ENCODE measurements at regions not wholly inside any gene's neighbourhood (a gene's known extent, or its start where the extent isn't known, plus 50 kb on each side); places are given as distances from the start of the nearest gene placed in this dataset.

- Histone ChIP-seq H3K4me2 (ENCODE audit: insufficient read depth in 1 of 2, low read depth in 2 of 2, low read length in 2 of 2) (peak overlapping the region; percentile 93 to 94), H4K91ac (replicated peaks; ENCODE audit: insufficient read length, low read length) (no peak overlapping the region), H3K9ac (replicated peaks in 1 of 4; ENCODE audit: extremely low read depth in 1 of 4, low read depth in 3 of 4, low read length in 3 of 4) (no peak overlapping the region; a peak in 2 of 7 replicates), H2BK5ac (ENCODE audit: low read depth, low read length) (0 out of 2 replicates have a peak overlapping the region, but pooled peaks have one; percentile 31), H3K79me2 (ENCODE audit: control insufficient read depth in 1 of 2, insufficient read depth in 2 of 2, low read length in 2 of 2) (peaks cover 5 to 62% of the 10 kb centered on the region in 2 experiments; a peak in 3 of 4 replicates), H3K56ac (replicated peaks; ENCODE audit: insufficient read length, low read depth, low read length) (no peak overlapping the region), H3K9me3 (ENCODE audit: insufficient read depth in 2 of 2, low read depth in 1 of 2, low read length in 1 of 2) (no peaks in the 10 kb centered on the region), H4K20me1 (replicated peaks in 1 of 2; ENCODE audit: control insufficient read depth in 1 of 2, insufficient read depth in 2 of 2, low read length in 2 of 2) (peaks cover 14 to 17% of the 10 kb centered on the region in 2 experiments), H3K4ac (replicated peaks; ENCODE audit: insufficient read length, low read depth, low read length) (no peak overlapping the region), H2AFZ (ENCODE audit: low read length) (no peak overlapping the region), H3K23me2 (ENCODE audit: low read depth, low read length) (peaks cover 16% of the 10 kb centered on the region), H2BK15ac (ENCODE audit: low read length) (no peak overlapping the region), H3K79me1 (ENCODE audit: low read depth, low read length) (no peaks in the 10 kb centered on the region), H4K8ac (ENCODE audit: extremely low read depth, insufficient read depth, low read length) (no peak overlapping the region), H3K14ac (ENCODE audit: insufficient read length) (no peak overlapping the region), H3K23ac (ENCODE audit: insufficient read length) (no peak overlapping the region), H3K4me1 (replicated peaks in 1 of 4; ENCODE audit: control insufficient read depth in 3 of 4, insufficient read depth in 4 of 4, low read length in 3 of 4) (peaks cover 0 to 18% (median 8%) of the 10 kb centered on the region in 4 experiments; a peak in 3 of 7 replicates), H4K5ac (ENCODE audit: insufficient read length, low read depth, low read length) (peak overlapping the region; percentile 18), H2BK12ac (ENCODE audit: low read depth, low read length) (no peak overlapping the region), H3K27ac (ENCODE audit: low read depth, low read length) (no peak overlapping the region), H3K4me3 (ENCODE audit: extremely low read depth in 1 of 4, insufficient read depth in 2 of 4, low read depth in 3 of 4, low read length in 4 of 4) (peak overlapping the region; percentile 48 to 67 (median 53)), H3K27me3 (replicated peaks in 1 of 4; ENCODE audit: control insufficient read depth in 3 of 4, extremely low read depth in 1 of 4, insufficient read depth in 3 of 4, low read length in 3 of 4) (no peaks in the 10 kb centered on the region), H2AK5ac (ENCODE audit: low read depth, low read length) (no peak overlapping the region), H3K18ac (ENCODE audit: extremely low read depth, low read length) (peak overlapping the region; percentile 41; the same call in 1 of the 2 replicates), H3K36me3 (ENCODE audit: control insufficient read depth in 2 of 4, insufficient read depth in 4 of 4, low read length in 3 of 4) (peaks cover 0 to 76% (median 33%) of the 10 kb centered on the region in 4 experiments; a peak in 7 of 8 replicates), H2BK120ac (replicated peaks; ENCODE audit: low read depth, low read length) (no peak overlapping the region), H2BK20ac (ENCODE audit: low read length) (no peak overlapping the region)
- CTCF ChIA-PET (ENCODE audit: partially characterized antibody): interaction anchor here (1.1 to 2.6 kb wide), 3 partner anchors 8 to 35 kb away, joined by 3 to 7 read pairs (median 4); no protein-coding TSS in a partner anchor
- DNase-seq (ENCODE audit: low read depth in 1 of 2, low spot score in 2 of 2): no peak
- POLR2A ChIA-PET (ENCODE audit: partially characterized antibody): interaction anchor here (0.6 to 3.4 kb wide), 20 partner anchors 7 to 302 kb away, joined by 3 to 23 read pairs (median 5); no protein-coding TSS in a partner anchor
- FAIRE-seq: no peak
- 25% methylated on average over 4 of the region's 4 CpGs; no CpG with 5 or more reads in 1 of the 2 experiments for WGBS, 2 experiments (ENCODE audit: extremely low coverage in 1 of 2, insufficient coverage in 1 of 2, insufficient read length in 1 of 2, insufficient replicate concordance in 2 of 2, low coverage in 1 of 2, low lambda C conversion rate in 2 of 2, missing lambda C conversion rate in 1 of 2)
- no peak for TF ChIP-seq ATF3 (IDR thresholded peaks at IDR 0.05; ENCODE audit: insufficient read depth, low read depth, low read length)
- no peak; the same call in 1 of the 2 replicates for TF ChIP-seq CREB1 (IDR thresholded peaks at IDR 0.05)
- peak; percentile 26 to 68; a peak in 1 of 3 replicates for TF ChIP-seq POLR2A (IDR thresholded peaks at IDR 0.05; ENCODE audit: control extremely low read depth in 1 of 2, low read depth in 2 of 2, low read length in 2 of 2)
- no peak for TF ChIP-seq TCF12 (IDR thresholded peaks at IDR 0.05; ENCODE audit: low read depth, low read length)
- peak; percentile 92; the same call in 1 of the 2 replicates for TF ChIP-seq POLR2AphosphoS5 (IDR thresholded peaks at IDR 0.05; ENCODE audit: low read depth, low read length)
- TF ChIP-seq HDAC6 (IDR thresholded peaks at IDR 0.05; ENCODE audit: low read depth, low read length): no peak
- TF ChIP-seq SIX5 (IDR thresholded peaks at IDR 0.05; ENCODE audit: low read depth, low read length): no peak
- TF ChIP-seq FOSL1 (IDR thresholded peaks at IDR 0.05; ENCODE audit: insufficient read depth, low read depth, low read length): no peak
- no peak for TF ChIP-seq RXRA (IDR thresholded peaks at IDR 0.05; ENCODE audit: insufficient read depth, low read depth, low read length)
- no peak for TF ChIP-seq PHF8 (conservative IDR thresholded peaks at IDR 0.05; ENCODE audit: low read depth, low read length)
- TF ChIP-seq NRF1 (IDR thresholded peaks at IDR 0.05; ENCODE audit: low read depth, low read length): no peak
- no peak for TF ChIP-seq KDM5A (IDR thresholded peaks at IDR 0.05; ENCODE audit: low read length)
- no peak for TF ChIP-seq CBX5 (IDR thresholded peaks at IDR 0.05; ENCODE audit: low read depth, low read length)
- TF ChIP-seq BRCA1 (IDR thresholded peaks at IDR 0.05; ENCODE audit: low read depth, low read length): no peak
Observed at GRCh38 chr13:55576389-55576788, 1564.3 kb upstream of the PRR20A start.

Measured in H1 (cell line).